Stimulated activated CD4-positive, alpha-beta T cell treated with anti-CD3 and anti-CD28 coated beads, Interleukin-12 subunit alpha, Interleukin-12 subunit beta, amount 100 ng/mL, for 48 hours (primary cell): ENCODE measurements at regions not wholly inside any gene's neighbourhood (a gene's known extent, or its start where the extent isn't known, plus 50 kb on each side); places are given as distances from the start of the nearest gene placed in this dataset.
"Not testable (repeated sequence)": the region's sequence is repeated elsewhere in the genome, so short reads cannot be mapped to it uniquely, and the experiment has no call there.

Source experiments
- DNase-seq, 3 donors: peaks; one replicate each; pipeline ENCODE4 v3.0.0-alpha.2; 2020; ENCODE audit warnings: low read depth in 2 of 3, low spot score in 1 of 3

DNA sequence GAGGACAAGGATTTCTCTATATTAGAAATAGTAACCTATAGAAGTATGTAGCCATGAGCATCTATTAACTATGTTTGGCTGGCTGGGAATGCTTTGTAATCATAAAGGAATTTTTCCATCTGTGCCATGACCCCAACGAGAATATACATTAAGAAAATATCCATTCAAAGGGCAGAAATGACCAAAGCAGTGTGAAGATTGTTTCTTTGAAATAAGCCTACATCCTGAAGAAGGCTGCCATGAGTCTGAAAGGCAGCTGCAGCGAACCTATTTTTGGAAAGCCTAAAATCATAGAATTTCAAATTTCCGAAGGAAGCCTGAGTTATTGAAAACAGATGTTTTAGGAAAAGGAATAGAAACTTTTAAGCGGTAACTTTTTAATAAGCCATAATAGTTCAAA, 244.2 kb upstream of the FOXK1 start:
- no peak for DNase-seq

DNA sequence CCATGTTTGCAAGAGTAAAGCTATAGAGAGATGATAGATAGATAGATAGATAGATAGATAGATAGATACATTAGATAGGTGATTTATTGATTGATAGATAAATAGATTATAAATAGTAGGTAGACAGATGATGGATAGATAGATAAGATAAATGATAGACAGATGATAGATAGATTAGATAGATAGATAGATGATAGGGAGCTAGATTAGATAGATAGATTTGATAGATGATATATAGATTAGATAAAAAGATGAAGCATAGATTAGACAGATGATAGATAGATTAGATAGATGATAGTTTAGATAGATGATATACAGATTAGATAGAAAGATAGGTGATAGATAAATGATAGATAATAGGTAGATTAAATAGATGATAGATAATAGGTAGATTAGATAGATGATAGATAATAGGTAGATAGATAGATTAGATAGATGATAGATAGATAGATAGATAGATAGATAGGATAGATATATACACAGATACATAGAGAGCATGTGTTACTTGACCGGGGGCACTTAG, 243.3 kb upstream of the FOXK1 start:
- DNase-seq: no peak

DNA sequence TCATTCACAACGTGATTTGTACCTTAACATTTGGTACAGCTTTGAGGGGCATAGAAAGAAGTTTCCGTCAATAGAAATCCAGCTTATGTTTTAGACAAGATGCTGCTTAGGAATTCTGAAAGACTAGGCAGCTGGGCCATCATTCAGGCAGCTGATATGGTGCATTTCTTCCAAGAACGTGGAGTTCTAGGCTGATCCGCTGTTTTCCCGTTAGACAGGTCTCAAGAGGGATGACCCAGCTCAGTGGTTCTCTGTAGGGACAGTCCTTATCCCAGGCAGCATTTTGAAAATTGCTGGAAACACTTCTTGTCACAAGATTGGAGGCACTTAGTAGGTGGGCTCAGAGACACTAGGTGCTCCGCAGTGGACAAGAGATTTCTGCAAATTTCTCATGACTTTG, 242.7 kb upstream of the FOXK1 start:
- no peak for DNase-seq

DNA sequence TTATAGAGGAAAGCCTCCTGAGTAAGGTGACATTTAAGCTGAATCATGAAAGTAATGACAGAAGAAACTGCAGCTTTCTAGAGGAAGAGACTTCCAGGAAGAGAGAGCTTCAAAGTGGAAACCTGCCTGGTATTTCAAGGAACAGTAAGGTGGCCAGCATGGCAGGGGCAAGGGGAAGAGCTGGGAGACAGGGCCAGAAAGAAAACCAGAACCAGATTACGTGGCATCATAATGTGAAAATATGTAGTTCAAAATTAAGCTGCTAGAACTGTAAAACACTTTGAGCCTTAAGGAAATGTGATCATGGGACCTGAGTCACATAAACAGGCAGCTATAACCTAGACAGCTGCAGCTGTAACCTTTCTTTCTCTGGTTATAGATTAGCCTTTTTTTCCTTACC, 238.0 kb upstream of the FOXK1 start:
- no peak for DNase-seq

DNA sequence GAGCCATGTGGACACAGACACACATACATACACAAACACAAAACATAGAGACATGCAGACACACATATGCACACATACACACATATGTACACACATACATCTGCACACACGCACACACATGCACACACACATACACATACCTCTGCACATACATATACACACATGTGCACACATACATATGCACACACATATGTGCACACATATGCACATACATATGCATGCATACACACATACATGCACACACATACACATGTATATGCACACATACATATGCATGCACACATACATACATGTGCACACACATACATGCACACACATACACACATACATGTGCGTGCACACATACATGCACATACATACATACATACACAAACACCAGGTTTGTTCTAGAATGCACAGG, 236.3 kb upstream of the FOXK1 start:
- DNase-seq: no peak

DNA sequence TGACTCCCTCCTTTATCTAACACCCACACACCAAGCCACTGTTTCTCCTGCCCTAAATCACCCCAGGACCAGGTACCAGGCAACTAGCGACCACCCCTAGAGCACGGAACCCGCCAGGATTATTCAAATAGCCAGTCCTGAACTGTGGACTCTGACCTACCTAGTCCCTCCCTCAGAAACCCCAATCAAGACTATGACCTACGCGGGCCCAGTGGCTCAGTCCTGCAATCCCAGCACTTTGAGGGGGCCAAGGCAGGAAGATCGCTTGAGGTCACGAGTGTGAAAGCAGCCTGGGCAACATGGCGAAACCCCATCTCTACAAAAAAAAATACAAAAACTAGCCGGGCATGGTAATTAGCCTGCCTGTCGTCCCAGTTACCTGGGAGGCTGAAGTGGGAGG, 232.8 kb upstream of the FOXK1 start:
- no peak for DNase-seq

DNA sequence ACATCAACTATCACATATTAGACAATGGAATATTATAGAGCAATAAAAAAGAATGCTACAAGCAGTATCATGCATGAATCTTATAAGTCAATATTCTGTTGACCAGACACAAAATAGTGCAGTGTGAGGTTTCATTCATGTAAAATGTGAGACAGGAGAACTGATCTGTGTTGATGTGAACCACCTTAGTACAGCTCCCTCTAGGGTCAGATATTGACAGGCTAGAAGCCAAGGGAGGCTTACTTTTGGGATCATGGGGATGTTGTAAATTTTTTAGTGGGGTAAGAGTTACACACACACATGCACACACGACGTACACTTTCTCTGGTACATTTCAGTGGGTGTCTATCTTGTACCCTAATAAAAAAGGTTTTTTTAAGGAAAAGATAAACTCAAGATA, 231.6 kb upstream of the FOXK1 start:
- no peak for DNase-seq

DNA sequence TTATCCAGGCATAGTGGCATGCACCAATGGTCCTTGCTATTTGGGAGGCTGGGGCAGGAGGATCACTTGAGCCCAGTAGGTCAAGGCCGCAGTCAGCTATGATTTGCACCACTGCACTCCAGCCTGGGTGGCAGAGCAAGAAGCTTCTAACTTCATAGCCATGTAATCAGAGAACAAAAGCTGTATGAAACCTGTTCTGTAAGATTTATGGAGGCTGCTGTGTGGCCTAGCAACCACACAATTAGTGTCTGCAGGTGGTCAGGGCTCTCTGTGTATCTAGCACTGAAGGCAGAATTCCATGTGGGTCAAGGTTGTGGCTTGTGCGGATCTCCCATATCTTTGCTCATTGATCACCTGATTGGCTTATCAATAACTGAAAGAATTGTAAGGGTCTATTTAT, 221.5 kb upstream of the FOXK1 start:
- no peak for DNase-seq

DNA sequence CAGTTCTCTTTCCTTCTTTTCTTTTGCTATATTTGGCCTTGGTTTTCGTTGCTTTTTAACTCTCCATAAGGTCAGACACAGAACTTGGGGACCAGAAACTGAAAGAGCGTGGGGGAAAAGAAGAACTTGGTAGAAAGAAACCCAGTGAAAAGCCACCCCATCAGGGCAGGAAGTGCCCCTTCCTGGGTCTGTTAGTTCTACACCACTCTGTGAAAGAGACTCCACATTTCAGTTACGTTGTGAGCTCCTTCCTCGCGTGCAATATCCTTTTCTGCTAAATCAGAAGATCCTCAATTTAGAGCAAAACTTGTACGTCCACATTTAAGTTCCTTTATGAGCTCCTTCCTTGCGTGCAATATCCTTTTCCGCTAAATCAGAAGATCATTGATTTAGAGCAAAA, 220.6 kb upstream of the FOXK1 start:
- DNase-seq: no peak

DNA sequence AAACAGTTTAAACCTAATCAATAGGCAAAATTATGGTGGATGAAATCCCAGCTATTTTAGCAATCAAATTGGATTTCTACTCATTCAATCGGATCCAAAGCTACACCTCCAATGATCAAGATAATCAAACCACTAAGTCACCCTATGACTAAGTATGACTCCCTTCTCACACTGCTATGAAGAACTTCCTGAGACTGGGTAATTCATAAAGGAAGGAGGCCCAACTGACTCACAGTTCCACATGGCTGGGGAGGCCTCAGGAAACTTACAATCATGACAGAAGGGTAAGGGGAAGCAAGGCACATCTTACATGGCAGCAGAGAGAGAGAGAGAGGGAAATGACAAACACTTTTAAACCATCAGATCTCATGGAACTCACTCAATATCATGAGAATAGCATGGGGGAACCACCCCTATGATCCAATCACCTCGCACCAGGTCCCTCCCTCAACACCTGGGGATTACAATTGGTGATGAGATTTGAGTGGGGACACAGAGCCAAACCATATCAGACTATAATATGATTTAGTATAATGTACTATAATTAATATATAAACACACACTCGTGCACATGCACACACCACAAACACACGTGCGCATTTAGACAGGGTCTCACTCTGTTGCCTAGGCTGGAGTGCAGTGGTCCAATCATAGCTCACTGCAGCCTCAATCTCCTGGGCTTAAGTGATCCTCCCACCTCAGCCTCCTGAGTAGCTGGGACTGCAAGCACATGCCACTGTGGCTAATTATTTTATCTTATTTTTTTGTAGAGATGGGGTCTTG, 213.6 kb upstream of the FOXK1 start:
- DNase-seq: no peak

DNA sequence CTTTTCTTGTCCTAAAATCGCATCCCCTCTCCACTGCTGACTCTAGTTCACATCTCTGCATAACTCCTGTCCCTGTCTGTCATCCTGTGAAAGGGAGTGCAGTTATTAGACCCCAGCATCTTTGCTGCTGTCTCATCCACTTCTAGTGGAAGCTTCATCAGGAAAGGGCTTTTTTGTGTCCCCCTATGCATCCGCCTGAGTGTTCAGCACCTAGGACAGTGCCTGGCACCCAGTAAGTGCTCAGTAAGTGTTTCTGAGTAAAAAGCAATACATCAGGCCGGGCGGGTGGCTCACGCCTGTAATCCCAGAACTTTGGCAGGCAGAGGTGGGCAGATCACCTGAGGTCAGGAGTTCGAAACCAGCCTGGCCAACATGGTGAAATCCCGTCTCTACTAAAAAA, 211.8 kb upstream of the FOXK1 start:
- DNase-seq: no peak

DNA sequence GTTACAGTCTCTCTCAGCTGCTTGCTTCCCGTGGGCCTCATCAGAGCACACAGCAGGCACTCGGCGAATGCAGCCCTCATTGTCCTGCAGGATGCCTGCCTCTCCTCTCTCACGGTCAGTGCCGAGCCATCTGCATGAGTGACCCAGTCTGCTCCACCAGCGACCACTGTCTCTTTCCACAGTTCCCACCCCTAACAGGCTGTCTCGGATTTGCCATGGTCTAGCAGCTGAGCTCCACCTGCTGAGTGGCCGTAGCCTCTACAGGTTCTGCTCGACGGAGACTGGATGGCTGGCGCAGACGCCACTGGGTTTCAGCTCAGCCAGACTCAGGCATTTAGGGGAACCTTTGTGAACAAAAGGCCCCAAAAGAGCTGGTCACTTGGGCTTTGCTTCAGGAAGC, 209.4 kb upstream of the FOXK1 start:
- DNase-seq: no peak

DNA sequence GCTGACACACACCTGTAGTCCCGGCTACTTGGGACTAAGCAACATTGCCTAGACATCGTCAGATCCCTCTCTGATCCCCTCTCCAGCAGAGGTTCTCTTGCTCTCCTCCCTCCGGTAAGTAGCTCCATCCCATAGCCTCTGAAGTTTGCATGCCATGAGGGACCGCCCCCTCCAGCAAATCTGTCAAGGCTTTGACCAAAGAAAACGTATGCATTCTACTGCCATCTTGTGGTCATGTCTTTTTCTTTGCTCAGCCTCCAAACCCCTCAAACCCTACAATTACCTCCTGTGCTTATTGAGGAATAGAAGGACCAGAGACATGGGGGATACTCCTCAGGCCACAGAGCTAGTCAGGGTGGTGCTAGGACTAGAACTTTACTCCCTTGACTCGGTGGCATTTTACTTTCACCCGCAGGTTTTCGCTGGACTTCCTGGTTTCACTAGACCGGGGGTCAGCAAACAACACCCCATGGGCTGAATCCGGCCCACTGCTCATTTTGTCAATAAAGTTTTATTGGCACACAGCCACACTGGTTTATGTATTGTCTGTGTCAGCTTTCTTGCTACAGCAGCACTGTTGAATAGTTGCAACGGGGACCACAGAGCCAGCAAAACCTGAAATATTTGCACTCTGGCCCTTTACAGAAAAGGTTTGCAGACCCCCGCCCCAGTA, 202.6 kb upstream of the FOXK1 start:
- peak in 2 of 3 donors; percentile 3 to 13 for DNase-seq

DNA sequence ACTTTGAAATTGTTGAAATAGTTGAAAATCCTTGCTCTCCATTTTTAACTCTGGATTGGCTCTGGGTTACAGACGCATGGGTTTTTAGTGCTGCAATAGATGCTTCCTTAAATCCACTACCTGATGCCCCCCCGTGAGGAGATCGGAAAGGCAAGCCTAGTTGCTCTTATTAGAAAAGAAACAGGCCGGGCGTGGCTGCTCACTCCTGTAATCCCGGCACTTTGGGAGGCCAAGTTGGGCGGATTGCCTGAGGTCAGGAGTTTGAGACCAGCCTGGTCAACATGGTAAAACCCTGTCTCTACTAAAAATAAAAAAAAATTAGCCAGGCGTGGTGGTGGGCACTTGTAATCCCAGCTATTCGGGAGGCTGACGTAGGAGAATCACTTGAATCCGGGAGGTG, 202.0 kb upstream of the FOXK1 start:
- not testable (repeated sequence) for DNase-seq

DNA sequence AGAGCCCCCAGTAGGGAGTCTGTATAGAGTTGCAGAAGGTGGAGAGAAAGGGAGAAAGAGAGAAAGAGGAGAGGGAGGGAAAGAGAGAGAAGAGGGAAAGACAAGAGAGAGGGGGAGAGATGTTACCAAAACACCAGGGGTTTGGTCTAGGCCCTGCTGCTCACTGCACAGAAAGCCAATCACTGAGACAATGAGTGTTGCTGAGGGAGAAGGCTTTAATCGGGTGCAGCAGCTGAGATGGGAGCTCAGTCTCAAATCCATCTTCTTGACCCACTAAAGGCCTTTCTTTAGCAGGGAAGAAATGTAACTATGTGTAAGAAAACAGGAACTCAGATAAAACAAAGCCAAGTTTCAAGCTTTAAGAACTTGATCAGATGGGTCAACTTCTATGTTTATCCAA, 198.2 kb upstream of the FOXK1 start:
- DNase-seq: no peak

DNA sequence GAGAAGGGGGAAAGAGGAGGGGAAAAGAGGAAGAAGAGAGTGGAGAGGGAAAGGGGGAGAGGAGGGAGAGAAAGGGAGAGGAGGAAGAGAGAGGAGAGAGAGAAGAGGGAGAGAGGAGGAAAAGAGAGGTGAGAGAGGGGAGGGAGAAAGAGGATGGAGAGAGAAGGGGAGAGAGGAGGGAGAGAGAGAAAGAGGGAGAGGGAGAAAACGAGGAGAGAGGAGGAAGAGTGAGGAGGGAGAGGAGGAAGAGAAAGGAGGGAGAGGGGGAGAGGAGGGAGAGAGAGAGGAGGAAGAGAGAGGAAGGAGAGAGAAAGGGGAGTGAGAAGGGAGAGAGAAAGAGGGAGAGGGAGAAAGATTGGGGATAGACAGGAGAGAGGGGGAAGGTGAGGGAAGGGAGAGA, 197.6 kb upstream of the FOXK1 start:
- no peak for DNase-seq

DNA sequence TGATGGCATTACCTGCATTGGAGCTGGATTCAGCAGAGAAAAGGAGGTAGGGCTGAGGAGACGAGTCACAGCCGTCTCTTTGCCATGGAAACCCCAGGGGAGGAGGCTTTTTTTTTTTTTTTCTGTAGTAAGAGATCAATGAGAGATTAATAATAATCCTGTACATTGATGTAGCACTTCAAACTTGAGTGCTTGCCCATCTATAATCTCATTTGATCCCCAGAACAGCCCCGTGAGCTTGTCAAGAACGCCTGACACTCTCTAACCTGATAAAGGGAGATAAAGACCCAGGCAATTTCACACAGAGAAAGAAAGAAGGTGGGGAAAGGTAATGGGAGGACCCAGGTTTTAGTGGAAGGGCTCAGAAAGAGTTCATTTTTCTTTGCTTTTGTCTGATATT, 195.2 kb upstream of the FOXK1 start:
- DNase-seq: no peak

DNA sequence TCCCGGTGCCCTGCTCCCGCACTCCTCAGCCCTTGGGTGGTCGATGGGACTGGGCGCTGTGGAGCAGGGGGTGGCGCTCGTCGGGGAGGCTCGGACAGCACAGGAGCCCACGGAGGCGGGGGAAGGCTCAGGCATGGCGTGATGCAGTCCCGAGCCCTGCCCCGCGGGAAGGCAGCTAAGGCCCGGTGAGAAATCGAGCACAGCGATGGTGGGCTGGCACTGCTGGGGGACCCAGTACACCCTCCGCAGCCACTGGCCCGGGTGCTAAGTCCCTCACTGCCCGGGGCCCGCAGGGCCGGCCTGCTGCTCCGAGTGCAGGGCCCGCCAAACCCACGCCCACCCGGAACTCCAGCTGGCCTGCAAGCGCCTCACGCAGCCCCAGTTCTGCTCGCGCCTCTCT, 185.2 kb upstream of the FOXK1 start:
- DNase-seq: not testable (repeated sequence)

DNA sequence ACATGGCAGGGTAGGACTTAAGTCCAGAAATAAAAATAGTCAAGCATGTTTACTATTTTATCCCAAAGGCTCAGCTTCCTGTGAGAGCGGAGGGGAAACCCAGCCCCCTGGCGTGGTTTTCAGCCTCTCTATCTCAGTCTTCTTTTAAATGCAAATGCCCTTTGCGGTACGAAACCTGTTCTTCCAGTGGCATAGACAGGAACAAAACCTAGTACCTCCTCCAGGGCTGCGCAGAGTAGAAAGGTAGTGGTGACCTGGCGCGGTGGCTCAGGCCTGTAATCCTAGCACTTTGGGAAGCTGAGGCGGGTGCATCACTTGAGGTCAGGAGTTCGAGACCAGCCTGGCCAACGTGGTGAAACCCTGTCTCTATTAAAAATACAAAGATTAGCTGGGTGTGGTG, 181.3 kb upstream of the FOXK1 start:
- no peak for DNase-seq

DNA sequence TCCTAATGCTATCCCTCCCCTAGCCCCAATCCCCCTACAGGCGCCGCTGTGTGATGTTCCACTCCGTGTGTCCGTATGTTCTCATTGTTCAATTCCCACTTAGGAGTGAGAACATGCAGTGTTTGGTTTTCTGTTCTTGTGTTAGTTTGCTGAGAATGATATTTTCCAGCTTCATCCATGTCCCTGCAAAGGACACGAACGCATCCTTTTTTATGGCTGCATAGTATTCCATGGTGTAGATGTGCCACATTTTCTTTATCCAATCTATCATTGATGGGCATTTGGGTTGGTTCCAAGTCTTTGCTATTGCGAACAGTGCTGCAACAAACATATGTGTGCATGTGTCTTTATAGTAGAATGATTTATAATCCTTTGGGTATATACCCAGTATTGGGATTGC, 174.2 kb upstream of the FOXK1 start:
- not testable (repeated sequence) for DNase-seq

DNA sequence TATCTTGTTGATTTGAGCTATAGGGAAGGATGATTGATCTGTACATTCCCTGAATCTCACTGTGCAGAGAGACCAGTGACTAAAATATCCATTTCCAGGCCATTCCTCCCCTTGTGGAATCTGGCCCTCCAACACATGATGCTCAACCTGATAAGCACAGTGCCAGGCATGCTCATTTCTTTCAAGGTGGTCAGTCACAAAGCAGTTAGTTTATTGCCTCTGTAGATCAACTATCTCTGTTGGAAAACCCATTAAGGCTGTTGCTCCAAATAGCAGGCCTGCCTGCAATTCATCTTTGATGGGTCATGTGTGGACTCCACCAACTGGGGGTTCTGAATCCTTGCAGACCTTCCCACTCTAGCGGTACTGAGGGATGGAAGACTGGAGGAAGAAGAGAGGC, 168.6 kb upstream of the FOXK1 start:
- DNase-seq: no peak

DNA sequence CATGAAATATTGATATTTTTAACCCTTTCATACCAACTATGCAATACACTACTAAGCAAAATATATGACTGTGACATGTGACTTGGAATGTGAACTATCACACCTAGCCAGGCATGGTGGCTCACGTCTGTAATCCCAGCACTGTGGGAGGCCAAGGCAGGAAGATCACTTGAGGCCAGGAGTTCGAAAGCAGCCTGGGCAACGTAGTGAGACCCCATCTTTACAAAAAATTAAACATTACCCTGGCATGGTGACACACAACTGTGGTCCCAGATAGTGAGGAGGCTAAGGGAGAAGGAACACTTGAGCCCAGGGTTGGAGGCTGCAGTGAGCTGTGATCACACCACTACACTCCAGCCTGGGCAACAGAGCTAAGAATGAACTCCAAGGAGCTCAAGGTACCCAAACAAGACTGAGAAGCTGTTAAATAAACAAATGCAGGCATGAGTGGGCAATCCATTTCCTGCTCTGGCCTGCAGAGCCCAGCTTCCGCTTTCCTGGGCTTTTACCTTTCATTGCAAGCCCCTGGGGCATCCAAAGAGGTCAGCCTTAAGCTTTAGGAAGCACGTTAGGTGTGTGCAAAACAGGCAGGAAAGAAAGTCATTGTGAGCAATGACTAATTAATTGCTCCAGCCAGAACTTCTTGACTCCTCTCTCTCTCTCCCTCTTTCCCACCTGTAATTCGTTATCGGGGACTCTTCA, 162.1 kb upstream of the FOXK1 start:
- no peak for DNase-seq
